ENCODE measurements at regions not wholly inside any gene's neighbourhood (a gene's known extent, or its start where the extent isn't known, plus 50 kb on each side); places are given as distances from the start of the nearest gene placed in this dataset.

- H3K9me1 ChIP-seq (replicated peaks; ENCODE audit: control insufficient read depth, extremely low read depth, insufficient read depth, low read length) = no peaks in the 10 kb centered on the region
- no peak overlapping the region for H3K27ac ChIP-seq (ENCODE audit: insufficient read depth, low read depth, low read length)
- H3K9ac ChIP-seq (replicated peaks; ENCODE audit: extremely low read depth, insufficient read depth, low read length) = no peak overlapping the region
- no peaks in the 10 kb centered on the region for H3K4me1 ChIP-seq (ENCODE audit: control insufficient read depth, extremely low read depth, insufficient read depth, low read length)
- no peak overlapping the region for H2AFZ ChIP-seq (ENCODE audit: low read depth, low read length)
- no peak overlapping the region for H3K4me2 ChIP-seq (ENCODE audit: insufficient read depth, low read length)
- H3K79me2 ChIP-seq (ENCODE audit: control insufficient read depth, insufficient read depth, low read length) = no peaks in the 10 kb centered on the region
- H3K27me3 ChIP-seq (ENCODE audit: control insufficient read depth in 2 of 2, insufficient read depth in 2 of 2, low read length in 2 of 2) = peaks cover 4 to 10% of the 10 kb centered on the region in 2 experiments
- no peaks in the 10 kb centered on the region for H3K36me3 ChIP-seq (ENCODE audit: control insufficient read depth in 2 of 2, extremely low read depth in 1 of 2, insufficient read depth in 2 of 2, low read length in 2 of 2)
- DNase-seq (ENCODE audit: low read depth, low spot score) (no peak), FAIRE-seq (no peak)
- TF ChIP-seq JUN (IDR thresholded peaks at IDR 0.05; ENCODE audit: borderline replicate concordance, insufficient read depth, insufficient read length, low read depth) (no peak), GATA2 (IDR thresholded peaks at IDR 0.05; ENCODE audit: insufficient read depth, insufficient read length, low read depth, low read length) (no peak), MAX (IDR thresholded peaks at IDR 0.05; ENCODE audit: insufficient read depth, insufficient read length) (no peak), POLR2AphosphoS5 (IDR thresholded peaks at IDR 0.05; ENCODE audit: insufficient read depth, low read depth, low read length) (no peak), FOS (IDR thresholded peaks at IDR 0.05; ENCODE audit: borderline replicate concordance, insufficient read depth, low read length) (no peak), MYC (IDR thresholded peaks at IDR 0.05; ENCODE audit: low read depth, low read length) (no peak), EZH2 (IDR thresholded peaks at IDR 0.05; ENCODE audit: borderline replicate concordance, low read depth, low read length, severe bottlenecking) (no peak)
- TF ChIP-seq, protein P1, sequence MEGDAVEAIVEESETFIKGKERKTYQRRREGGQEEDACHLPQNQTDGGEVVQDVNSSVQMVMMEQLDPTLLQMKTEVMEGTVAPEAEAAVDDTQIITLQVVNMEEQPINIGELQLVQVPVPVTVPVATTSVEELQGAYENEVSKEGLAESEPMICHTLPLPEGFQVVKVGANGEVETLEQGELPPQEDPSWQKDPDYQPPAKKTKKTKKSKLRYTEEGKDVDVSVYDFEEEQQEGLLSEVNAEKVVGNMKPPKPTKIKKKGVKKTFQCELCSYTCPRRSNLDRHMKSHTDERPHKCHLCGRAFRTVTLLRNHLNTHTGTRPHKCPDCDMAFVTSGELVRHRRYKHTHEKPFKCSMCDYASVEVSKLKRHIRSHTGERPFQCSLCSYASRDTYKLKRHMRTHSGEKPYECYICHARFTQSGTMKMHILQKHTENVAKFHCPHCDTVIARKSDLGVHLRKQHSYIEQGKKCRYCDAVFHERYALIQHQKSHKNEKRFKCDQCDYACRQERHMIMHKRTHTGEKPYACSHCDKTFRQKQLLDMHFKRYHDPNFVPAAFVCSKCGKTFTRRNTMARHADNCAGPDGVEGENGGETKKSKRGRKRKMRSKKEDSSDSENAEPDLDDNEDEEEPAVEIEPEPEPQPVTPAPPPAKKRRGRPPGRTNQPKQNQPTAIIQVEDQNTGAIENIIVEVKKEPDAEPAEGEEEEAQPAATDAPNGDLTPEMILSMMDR (IDR thresholded peaks at IDR 0.05; ENCODE audit: extremely low read depth in 1 of 2, insufficient read depth in 1 of 2, low read depth in 1 of 2, low read length in 2 of 2) = no peak
- no peak overlapping the region for H3K4me3 ChIP-seq (replicated peaks in 1 of 3; ENCODE audit: insufficient read depth in 1 of 3, low read depth in 1 of 3, low read length in 3 of 3)
- dilution Hi-C loops (cut with MboI; ENCODE audit: extremely low pct_ligation_motif_present, low sequenced_read_pairs) = no loop called here
- intact Hi-C loops (cut with micrococcal nuclease) = no loop called here
- ChIA-PET CTCF (no interaction called here), POLR2A (no interaction called here)
- H3K9me3 ChIP-seq (replicated peaks; ENCODE audit: control insufficient read depth, insufficient read depth, low read length) = no peaks in the 10 kb centered on the region
- no TSS peak for BruUV-seq (replicated peaks)
- H4K20me1 ChIP-seq (replicated peaks; ENCODE audit: control insufficient read depth, extremely low read depth, insufficient read depth, low read length) = no peaks in the 10 kb centered on the region
Measured at GRCh38 chr7:136030330-136030729, 53.2 kb upstream of the MTPN start.

Measured in endothelial cell of umbilical vein (primary cell).